Tibial nerve (tissue), 4 donors: ENCODE measurements at regions not wholly inside any gene's neighbourhood (a gene's known extent, or its start where the extent isn't known, plus 50 kb on each side); places are given as distances from the start of the nearest gene placed in this dataset.

Source experiments
- DNase-seq, 2 donors: peaks; one replicate each; pipeline ENCODE4 v3.0.0-alpha.2; 2019; ENCODE audit warnings: low spot score in 2 of 2
- H3K27ac ChIP-seq, 4 donors: fragments of 200-600 bp; sonication (generic) in 3 of 4; one replicate each; pipeline ENCODE4 v1.5.1; 2017 to 2019; ENCODE audit warnings: mild to moderate bottlenecking in 1 of 4
- H3K27me3 ChIP-seq, 2 donors: fragments of 200-600 bp; sonication (generic) in 1 of 2; one replicate each; pipeline versions ENCODE4 v1.5.1 to v1.6.0; 2017 to 2019
- H3K36me3 ChIP-seq, 3 donors: fragments of 200-600 bp; sonication (generic); one replicate each; pipeline ENCODE4 v1.5.1; 2018 to 2019
- H3K4me1 ChIP-seq, 4 donors: fragments of 200-600 bp; sonication (generic) in 3 of 4; one replicate each; pipeline ENCODE4 v1.5.1; 2017 to 2019
- H3K4me3 ChIP-seq, 4 donors: fragments of 200-600 bp; sonication (generic) in 3 of 4; one replicate each; pipeline ENCODE4 v1.5.1; 2017 to 2019; ENCODE audit warnings: mild to moderate bottlenecking in 1 of 4, moderate library complexity in 1 of 4
- H3K9me3 ChIP-seq, 4 donors: fragments of 200-600 bp; sonication (generic) in 3 of 4; one replicate each; pipeline ENCODE4 v1.5.1; 2017 to 2019
- CTCF ChIP-seq, 5 experiments: fragments of 200-600 bp in 3 of 5; fragments of 450-650 bp in 2 of 5; sonication (generic) in 3 of 5; IDR thresholded peaks; one replicate each; pipeline ENCODE4 v1.5.1; 2016 to 2019; ENCODE audit warnings: antibody characterized with exemption in 5 of 5, mild to moderate bottlenecking in 3 of 5, moderate library complexity in 2 of 5
- EP300 ChIP-seq, 2 donors: sonication (generic); formaldehyde crosslinking; IDR thresholded peaks; one replicate each; pipeline ENCODE4 v1.6.1; 2017; ENCODE audit warnings: antibody characterized with exemption in 2 of 2, mild to moderate bottlenecking in 1 of 2
- POLR2A ChIP-seq, 2 donors: fragments of 450-650 bp; IDR thresholded peaks; one replicate each; pipeline ENCODE4 v1.6.1; 2017; ENCODE audit warnings: antibody characterized with exemption in 2 of 2, mild to moderate bottlenecking in 2 of 2, moderate library complexity in 2 of 2
- WGBS, 2 donors: methylation state at CpG; one replicate each; pipeline ENCODE4 v1.1.5; 2018; 5-methylcytosine and 5-hydroxymethylcytosine counted together

- WGBS, 2 donors, result 75 to 79% methylated on average over 7 of the region's 7 CpGs
- Histone ChIP-seq H3K9me3 (peaks cover 0 to 24% (median 0%) of the 10 kb centered on the region in 4 donors), H3K4me1 (no peaks in the 10 kb centered on the region), H3K4me3 (no peak overlapping the region), H3K27me3 (no peaks in the 10 kb centered on the region), H3K36me3 (no peaks in the 10 kb centered on the region), H3K27ac (no peak overlapping the region)
- no peak for DNase-seq
- no peak for TF ChIP-seq POLR2A (IDR thresholded peaks at IDR 0.05)
- no peak for TF ChIP-seq CTCF (IDR thresholded peaks at IDR 0.05)
- TF ChIP-seq EP300 (IDR thresholded peaks at IDR 0.05), result no peak
These were observed 501.2 kb upstream of the EEF2KMT start for GRCh38 chr16:5598793-5599192.

DNA sequence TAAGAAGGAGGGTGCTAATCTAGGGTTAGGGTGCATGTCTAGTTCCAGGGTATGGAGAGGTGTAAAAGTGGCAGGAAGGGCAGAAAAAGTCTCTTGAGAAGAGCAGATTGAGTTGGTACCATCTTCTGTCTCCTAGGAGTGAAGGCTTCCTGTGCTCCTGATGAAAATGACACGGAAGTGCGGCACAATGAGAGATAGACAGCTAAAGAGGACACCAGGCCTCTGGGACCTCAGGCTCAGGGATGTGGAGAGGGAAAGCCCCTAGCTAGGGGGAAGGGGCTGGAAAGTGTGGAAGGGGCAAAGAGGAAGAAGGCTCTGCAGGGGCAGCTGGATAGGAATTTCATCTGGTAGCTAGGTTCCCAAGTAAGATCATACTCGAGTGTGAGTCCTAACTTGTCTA lies 498.3 kb upstream of the EEF2KMT start:
- 85 to 92% methylated on average over 3 of the region's 3 CpGs for WGBS, 2 donors
- H3K9me3 ChIP-seq, result peaks cover 0 to 20% (median 0%) of the 10 kb centered on the region in 4 donors
- no peak for DNase-seq
- TF ChIP-seq POLR2A (IDR thresholded peaks at IDR 0.05) (no peak), CTCF (IDR thresholded peaks at IDR 0.05) (no peak), EP300 (IDR thresholded peaks at IDR 0.05) (no peak)
- H3K4me3 ChIP-seq, result no peak overlapping the region
- H3K36me3 ChIP-seq, result no peaks in the 10 kb centered on the region
- H3K4me1 ChIP-seq, result no peaks in the 10 kb centered on the region
- H3K27me3 ChIP-seq, result no peaks in the 10 kb centered on the region
- H3K27ac ChIP-seq, result no peak overlapping the region

- Histone ChIP-seq H3K4me1 (no peaks in the 10 kb centered on the region), H3K27me3 (no peaks in the 10 kb centered on the region), H3K9me3 (peaks cover 0 to 4% (median 0%) of the 10 kb centered on the region in 4 donors), H3K27ac (no peak overlapping the region), H3K36me3 (no peaks in the 10 kb centered on the region), H3K4me3 (no peak overlapping the region)
- DNase-seq, result no peak
- 75 to 77% methylated on average over 8 of the region's 8 CpGs for WGBS, 2 donors
- TF ChIP-seq POLR2A (IDR thresholded peaks at IDR 0.05) (no peak), EP300 (IDR thresholded peaks at IDR 0.05) (no peak), CTCF (IDR thresholded peaks at IDR 0.05) (no peak)
These were observed 492.8 kb upstream of the EEF2KMT start for GRCh38 chr16:5590416-5590815.

DNA sequence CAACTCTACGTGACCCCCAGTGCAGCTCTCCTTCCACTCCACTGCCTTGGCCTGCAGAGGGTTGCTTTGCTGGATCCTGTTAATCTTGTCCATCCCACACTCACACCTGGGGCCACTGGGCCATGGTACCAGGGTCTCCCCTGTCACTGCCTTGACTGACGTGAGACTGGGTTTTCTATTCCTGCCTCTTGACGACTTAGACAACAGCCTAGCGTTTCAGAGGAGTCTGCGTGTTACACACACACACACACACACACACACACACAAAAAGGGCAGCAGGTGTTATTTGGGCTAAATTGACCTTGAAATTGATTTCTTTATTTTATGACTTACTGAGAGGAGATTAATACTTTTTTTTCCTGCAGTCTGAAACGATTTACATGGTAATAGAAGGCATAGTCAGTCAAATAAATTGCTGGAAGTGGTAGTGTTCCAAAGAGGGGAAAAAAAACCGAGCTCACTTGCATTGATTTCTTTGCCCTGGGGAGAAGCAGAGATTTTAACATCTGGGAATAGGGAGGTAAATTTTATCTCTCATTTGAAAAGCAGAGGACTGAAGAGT lies 492.3 kb upstream of the EEF2KMT start:
- no peaks in the 10 kb centered on the region for H3K9me3 ChIP-seq
- no peaks in the 10 kb centered on the region for H3K27me3 ChIP-seq
- H3K27ac ChIP-seq, result no peak overlapping the region
- 53 to 57% methylated on average over 7 of the region's 7 CpGs for WGBS, 2 donors
- DNase-seq, result no peak
- no peaks in the 10 kb centered on the region for H3K36me3 ChIP-seq
- TF ChIP-seq EP300 (IDR thresholded peaks at IDR 0.05) (no peak), POLR2A (IDR thresholded peaks at IDR 0.05) (no peak), CTCF (IDR thresholded peaks at IDR 0.05) (no peak)
- H3K4me1 ChIP-seq, result no peaks in the 10 kb centered on the region
- no peak overlapping the region for H3K4me3 ChIP-seq

DNA sequence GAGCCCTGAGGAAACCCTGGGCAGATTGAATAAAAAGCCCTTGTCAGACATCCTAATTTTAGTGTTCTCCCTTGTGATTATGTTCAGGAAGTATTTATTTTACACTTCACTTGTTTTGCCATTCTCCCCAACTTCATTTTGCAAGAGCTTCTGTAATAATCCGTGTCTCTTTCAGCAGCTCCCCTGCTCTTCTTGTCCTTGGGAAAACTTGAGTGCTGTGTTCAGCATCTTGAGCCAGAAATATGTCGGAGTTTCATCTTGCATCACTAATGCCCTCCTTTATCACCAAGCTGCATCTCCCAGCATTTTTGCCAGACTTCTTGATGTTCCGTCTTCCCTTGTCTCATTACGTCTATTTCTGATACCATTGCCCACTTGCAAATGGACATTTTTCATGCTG lies 486.5 kb upstream of the EEF2KMT start:
- Histone ChIP-seq H3K9me3 (peaks cover 0 to 5% (median 0%) of the 10 kb centered on the region in 4 donors), H3K4me1 (no peaks in the 10 kb centered on the region), H3K27ac (no peak overlapping the region), H3K36me3 (no peaks in the 10 kb centered on the region), H3K27me3 (no peaks in the 10 kb centered on the region), H3K4me3 (no peak overlapping the region)
- TF ChIP-seq EP300 (IDR thresholded peaks at IDR 0.05), result no peak
- no peak for TF ChIP-seq CTCF (IDR thresholded peaks at IDR 0.05)
- no peak for TF ChIP-seq POLR2A (IDR thresholded peaks at IDR 0.05)
- WGBS, 2 donors, result 83% methylated on average over 4 of the region's 4 CpGs
- DNase-seq, result no peak
